HG03060 (cell line): ENCODE measurements at regions not wholly inside any gene's neighbourhood (a gene's known extent, or its start where the extent isn't known, plus 50 kb on each side); places are given as distances from the start of the nearest gene placed in this dataset.

Experiments used
- ATAC-seq: cut with Tn5 transposase; IDR thresholded peaks from one replicate; pipeline ENCODE4 v1.9.1; 2021; ENCODE audit warnings: low read depth, moderate number of reproducible peaks; ENCODE audit not compliant: unreplicated experiment

DNA sequence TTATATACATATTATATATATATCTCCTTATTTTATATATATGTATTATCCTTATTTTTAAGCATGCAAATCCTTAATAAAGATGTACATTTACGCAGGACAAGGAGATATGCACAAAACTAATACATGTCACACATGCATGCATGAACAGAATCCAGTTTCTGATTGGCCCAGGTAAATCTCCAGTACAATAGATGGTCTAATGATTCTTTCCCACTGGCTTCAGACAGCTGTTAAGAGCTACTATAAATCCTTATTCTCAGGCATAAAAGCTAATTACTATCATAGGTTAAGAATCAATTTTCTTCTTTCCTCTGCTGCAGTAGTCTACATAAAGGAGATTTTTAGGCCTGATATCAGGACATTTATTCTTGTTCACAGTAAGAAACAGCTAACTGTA, 689.8 kb downstream of the KCTD8 start:
- no peak for ATAC-seq

GRCh38 chr4:43763029-43763610, 685.5 kb downstream of the KCTD8 start:
- ATAC-seq = peak; percentile 45

GRCh38 chr4:43765514-43765913, 683.1 kb downstream of the KCTD8 start:
- ATAC-seq = no peak

GRCh38 chr4:43766648-43767047, 682.0 kb downstream of the KCTD8 start:
- ATAC-seq = no peak

DNA sequence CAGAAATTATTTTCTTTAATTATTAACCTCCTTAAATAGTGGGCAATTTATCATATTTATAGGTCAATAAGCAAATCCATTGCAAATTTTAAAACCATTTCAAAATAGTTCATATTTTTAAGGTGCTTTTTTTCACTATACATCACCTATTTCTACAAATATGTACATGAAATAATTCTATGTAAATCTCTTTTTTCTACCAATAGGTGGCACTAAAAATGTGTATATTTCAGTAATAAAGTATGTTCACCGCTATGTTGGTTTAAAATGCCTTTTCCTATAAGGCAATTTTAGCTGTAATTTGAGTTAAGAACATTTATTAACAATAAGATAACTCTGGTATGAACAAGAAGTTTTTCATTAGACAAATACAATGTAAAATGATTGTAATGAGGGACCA, 672.2 kb downstream of the KCTD8 start:
- no peak for ATAC-seq

GRCh38 chr4:43778187-43778915, 670.3 kb downstream of the KCTD8 start:
- ATAC-seq = no peak

- no peak for ATAC-seq
Observed at GRCh38 chr4:43781125-43781524, 667.5 kb downstream of the KCTD8 start.

DNA sequence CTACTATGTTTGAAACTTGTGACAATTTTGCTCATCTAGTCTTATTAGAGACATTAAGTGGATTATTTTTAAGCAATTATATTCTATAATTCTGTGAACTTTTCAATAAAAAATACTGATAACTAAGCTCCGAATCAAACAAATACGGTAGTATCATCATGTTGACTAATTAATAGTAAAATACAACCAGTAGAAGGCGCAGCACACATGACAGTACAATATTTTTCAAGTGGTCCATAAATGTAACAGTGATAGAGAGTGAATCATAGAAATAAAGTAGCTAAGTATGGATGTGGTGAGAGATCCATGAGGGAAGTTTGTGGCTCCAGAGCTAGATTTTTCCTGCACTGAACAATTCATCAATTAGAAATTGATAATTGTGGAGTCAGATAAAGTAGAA, 666.2 kb downstream of the KCTD8 start:
- no peak for ATAC-seq

GRCh38 chr4:43816116-43816515, 632.5 kb downstream of the KCTD8 start:
- no peak for ATAC-seq

DNA sequence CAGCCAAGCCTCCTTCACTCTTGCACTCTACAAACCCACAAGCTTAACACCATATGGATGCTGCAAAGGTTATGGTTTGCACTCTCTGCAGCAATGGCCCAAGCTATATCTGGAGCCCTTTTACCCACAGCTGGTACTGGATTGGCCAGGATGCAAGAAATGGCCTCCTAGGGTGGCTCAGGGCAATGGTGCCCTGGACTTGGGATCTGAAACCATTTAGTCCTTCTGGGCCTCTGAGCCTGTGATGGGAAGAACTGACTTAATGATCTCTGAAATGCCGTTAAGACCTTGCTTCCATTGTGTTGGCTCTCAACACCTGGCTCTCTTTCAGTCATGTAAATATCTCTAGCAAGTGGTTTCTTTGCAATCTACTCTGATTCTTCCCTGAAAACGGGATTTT, 626.0 kb downstream of the KCTD8 start:
- ATAC-seq = no peak

DNA sequence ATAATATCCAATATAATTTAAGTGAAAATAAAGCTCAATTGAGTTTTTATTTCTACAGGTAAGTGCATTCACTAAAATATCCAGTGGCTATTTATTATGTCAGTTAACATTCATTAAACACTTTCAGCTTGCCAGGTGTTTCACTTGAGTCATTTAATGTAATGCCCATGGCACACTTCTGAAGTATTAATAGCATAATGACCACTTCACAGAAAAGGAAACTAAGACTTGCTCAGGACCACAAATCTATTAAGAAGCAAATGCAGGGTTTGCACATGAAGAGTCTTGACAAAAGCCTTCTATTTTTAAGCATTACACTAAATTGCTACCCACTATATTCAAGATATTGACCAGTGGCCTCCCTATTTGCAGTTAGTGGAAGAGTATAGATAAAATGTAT, 612.7 kb downstream of the KCTD8 start:
- no peak for ATAC-seq

- ATAC-seq = no peak
Observed at GRCh38 chr4:43837171-43837570, 611.4 kb downstream of the KCTD8 start.

DNA sequence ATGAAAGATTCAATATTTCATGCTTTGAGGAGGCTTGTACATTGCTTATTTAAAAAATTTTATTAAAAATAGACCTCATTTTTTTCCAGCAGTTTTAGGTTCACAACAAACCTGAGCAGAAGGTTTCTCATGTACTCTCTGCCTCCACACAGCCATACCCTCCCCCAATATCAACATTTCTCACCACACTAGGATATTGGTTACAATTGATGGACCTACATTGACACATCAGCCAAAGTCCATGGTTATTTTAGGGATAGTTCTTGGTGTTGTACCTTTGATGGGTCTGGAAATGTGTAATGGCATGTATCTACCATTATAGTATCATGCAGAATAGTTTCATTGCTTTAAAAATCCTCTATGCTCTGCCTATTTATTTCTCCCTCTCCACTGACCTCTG, 611.0 kb downstream of the KCTD8 start:
- ATAC-seq = no peak

DNA sequence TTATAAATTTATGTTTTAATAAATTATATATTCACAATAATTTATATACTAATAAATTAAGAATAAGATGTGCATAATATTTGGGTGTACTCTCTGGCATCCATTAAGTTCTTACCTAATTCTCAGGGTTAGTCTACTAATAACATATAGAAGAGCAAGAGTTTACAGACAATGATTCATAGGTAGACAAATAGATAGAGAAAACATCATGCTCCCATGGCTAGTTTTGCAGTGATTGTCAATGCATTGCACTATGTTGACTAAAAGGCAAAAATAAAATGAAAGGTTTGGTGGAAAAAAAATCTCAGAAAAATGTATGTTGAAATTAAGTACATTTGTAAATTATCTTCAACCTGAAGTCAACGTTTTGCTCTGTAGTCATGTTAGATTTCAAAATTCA, 606.0 kb downstream of the KCTD8 start:
- no peak for ATAC-seq

GRCh38 chr4:43843501-43843900, 605.1 kb downstream of the KCTD8 start:
- no peak for ATAC-seq

GRCh38 chr4:43846111-43846587, 602.5 kb downstream of the KCTD8 start:
- ATAC-seq = no peak

- no peak for ATAC-seq
Observed at GRCh38 chr4:43853565-43854264, 594.9 kb downstream of the KCTD8 start.

- ATAC-seq = no peak
Observed at GRCh38 chr4:43855283-43855682, 593.3 kb downstream of the KCTD8 start.

DNA sequence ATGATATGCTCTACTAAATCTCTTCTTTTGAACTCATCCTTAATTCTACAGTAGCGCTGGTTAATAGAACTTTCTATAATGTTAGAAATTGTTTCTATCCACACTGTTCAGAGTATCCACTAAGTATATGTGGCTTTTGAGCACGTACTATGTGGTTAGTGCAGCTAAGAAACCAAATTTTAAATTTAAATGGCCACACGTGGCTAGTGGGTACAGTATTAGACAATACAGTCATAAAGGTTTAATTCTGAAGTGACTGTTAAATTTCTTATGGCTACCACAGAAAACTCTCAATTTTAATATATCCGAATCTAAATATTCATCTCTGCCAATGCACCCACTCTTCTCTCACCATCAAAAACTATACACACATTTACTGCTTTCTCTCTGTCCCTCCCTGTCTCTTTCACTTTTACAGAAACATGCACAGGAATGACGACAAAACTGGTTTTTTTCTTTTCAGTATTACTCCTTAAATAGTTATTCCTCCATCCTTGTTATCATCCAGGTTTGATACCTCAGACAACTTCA, 583.9 kb downstream of the KCTD8 start:
- no peak for ATAC-seq

GRCh38 chr4:43867908-43868307, 580.7 kb downstream of the KCTD8 start:
- ATAC-seq = no peak

DNA sequence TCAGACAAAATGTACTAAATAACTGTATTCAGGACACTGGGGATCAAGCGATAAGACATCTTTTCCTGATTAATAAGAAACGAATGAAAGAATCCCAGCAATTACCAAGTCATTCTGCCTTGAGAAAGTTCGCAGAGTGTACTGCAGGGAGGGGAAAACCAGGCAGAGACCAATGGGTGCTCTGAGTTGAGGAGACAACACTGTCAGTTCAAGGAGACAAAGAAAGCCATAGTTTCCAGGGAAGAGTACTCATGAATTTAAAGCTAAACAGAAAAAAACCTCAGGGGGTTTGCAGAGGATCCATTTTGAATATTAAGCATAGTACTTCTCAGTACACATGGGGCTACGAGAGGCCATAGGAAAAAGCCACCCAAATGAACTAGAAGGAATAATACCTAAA, 573.0 kb downstream of the KCTD8 start:
- ATAC-seq = no peak

- ATAC-seq = no peak
Observed at GRCh38 chr4:43882470-43882869, 566.1 kb downstream of the KCTD8 start.
